Activated CD4-positive, alpha-beta T cell treated with anti-CD3 and anti-CD28 coated beads, Interleukin-2, amount 10 ng/mL, durations not matched to agents 24 days and 14 days (primary cell): ENCODE measurements at regions not wholly inside any gene's neighbourhood (a gene's known extent, or its start where the extent isn't known, plus 50 kb on each side); places are given as distances from the start of the nearest gene placed in this dataset.
"Not testable (repeated sequence)": the region's sequence is repeated elsewhere in the genome, so short reads cannot be mapped to it uniquely, and the experiment has no call there.

Experiments used
- DNase-seq: peaks from one replicate; pipeline ENCODE4 v3.0.0; 2022
- H3K27ac Mint-ChIP-seq: one replicate; pipeline ENCODE4 v1.8.0; 2022; ENCODE audit warnings: mild to moderate bottlenecking, mixed read lengths
- H3K27me3 Mint-ChIP-seq: one replicate; pipeline ENCODE4 v1.8.0; 2022; ENCODE audit warnings: mixed read lengths
- H3K36me3 Mint-ChIP-seq: one replicate; pipeline ENCODE4 v1.8.0; 2022; ENCODE audit warnings: low read depth, mild to moderate bottlenecking, mixed read lengths
- H3K4me1 Mint-ChIP-seq: one replicate; pipeline ENCODE4 v1.8.0; 2021; ENCODE audit warnings: mixed read lengths
- H3K4me3 Mint-ChIP-seq: one replicate; pipeline ENCODE4 v1.8.0; 2022; ENCODE audit warnings: mild to moderate bottlenecking, moderate library complexity, mixed read lengths
- H3K9me3 Mint-ChIP-seq: one replicate; pipeline ENCODE4 v1.8.0; 2021; ENCODE audit warnings: mixed read lengths
- intact Hi-C: fragments of 100-400 bp; cut with micrococcal nuclease; formaldehyde crosslinking; loops from one replicate; pipeline ENCODE4 v1.15.1; 2023

- intact Hi-C loops = no loop called here
- Mint-ChIP-seq H3K27ac (no peak overlapping the region), H3K4me1 (no peaks in the 10 kb centered on the region), H3K27me3 (no peaks in the 10 kb centered on the region), H3K36me3 (no peaks in the 10 kb centered on the region), H3K4me3 (no peak overlapping the region), H3K9me3 (no peaks in the 10 kb centered on the region)
- no peak for DNase-seq
These were observed 1242.6 kb downstream of the DIAPH3 start for GRCh38 chr13:58921129-58921528.

- Mint-ChIP-seq H3K27me3 (no peaks in the 10 kb centered on the region), H3K4me3 (no peak overlapping the region), H3K4me1 (no peaks in the 10 kb centered on the region), H3K27ac (no peak overlapping the region), H3K9me3 (peaks cover 4% of the 10 kb centered on the region), H3K36me3 (no peaks in the 10 kb centered on the region)
- intact Hi-C loops = no loop called here
- no peak for DNase-seq
These were observed 1236.9 kb downstream of the DIAPH3 start for GRCh38 chr13:58926858-58927257.

GRCh38 chr13:58933475-58933874 is 1230.3 kb downstream of the DIAPH3 start:
- Mint-ChIP-seq H3K4me3 (no peak overlapping the region), H3K4me1 (no peaks in the 10 kb centered on the region), H3K27me3 (no peaks in the 10 kb centered on the region), H3K9me3 (peaks cover 3% of the 10 kb centered on the region), H3K27ac (no peak overlapping the region), H3K36me3 (no peaks in the 10 kb centered on the region)
- intact Hi-C loops = no loop called here
- DNase-seq = no peak

GRCh38 chr13:58935689-58936088 is 1228.0 kb downstream of the DIAPH3 start:
- no peak for DNase-seq
- Mint-ChIP-seq H3K27ac (no peak overlapping the region), H3K9me3 (peaks cover 3% of the 10 kb centered on the region), H3K4me1 (no peaks in the 10 kb centered on the region), H3K27me3 (no peaks in the 10 kb centered on the region), H3K36me3 (no peaks in the 10 kb centered on the region), H3K4me3 (no peak overlapping the region)
- intact Hi-C loops = no loop called here

- Mint-ChIP-seq H3K27me3 (no peaks in the 10 kb centered on the region), H3K36me3 (no peaks in the 10 kb centered on the region), H3K27ac (no peak overlapping the region), H3K9me3 (peaks cover 18% of the 10 kb centered on the region), H3K4me3 (no peak overlapping the region), H3K4me1 (no peaks in the 10 kb centered on the region)
- intact Hi-C loops = no loop called here
- no peak for DNase-seq
These were observed 1217.5 kb downstream of the DIAPH3 start for GRCh38 chr13:58946274-58946673.

- Mint-ChIP-seq H3K4me1 (no peaks in the 10 kb centered on the region), H3K27ac (no peak overlapping the region), H3K36me3 (no peaks in the 10 kb centered on the region), H3K9me3 (peaks cover 18% of the 10 kb centered on the region), H3K27me3 (no peaks in the 10 kb centered on the region), H3K4me3 (no peak overlapping the region)
- no peak for DNase-seq
- intact Hi-C loops = no loop called here
These were observed 1214.1 kb downstream of the DIAPH3 start for GRCh38 chr13:58949646-58950045.

- Mint-ChIP-seq H3K4me1 (no peaks in the 10 kb centered on the region), H3K36me3 (no peaks in the 10 kb centered on the region), H3K27ac (no peak overlapping the region), H3K9me3 (peaks cover 11% of the 10 kb centered on the region), H3K27me3 (no peaks in the 10 kb centered on the region), H3K4me3 (no peak overlapping the region)
- no peak for DNase-seq
- intact Hi-C loops = no loop called here
These were observed 1212.8 kb downstream of the DIAPH3 start for GRCh38 chr13:58950911-58951310.

GRCh38 chr13:58953638-58954037 is 1210.1 kb downstream of the DIAPH3 start:
- Mint-ChIP-seq H3K36me3 (no peaks in the 10 kb centered on the region), H3K4me1 (no peaks in the 10 kb centered on the region), H3K9me3 (peaks cover 11% of the 10 kb centered on the region), H3K27me3 (no peaks in the 10 kb centered on the region), H3K4me3 (no peak overlapping the region), H3K27ac (no peak overlapping the region)
- no peak for DNase-seq
- intact Hi-C loops = no loop called here

GRCh38 chr13:58955546-58956385 is 1208.0 kb downstream of the DIAPH3 start:
- H3K36me3 Mint-ChIP-seq = no peaks in the 10 kb centered on the region
- H3K27ac Mint-ChIP-seq = no peak overlapping the region
- no peaks in the 10 kb centered on the region for H3K4me1 Mint-ChIP-seq
- H3K4me3 Mint-ChIP-seq = no peak overlapping the region
- H3K27me3 Mint-ChIP-seq = no peaks in the 10 kb centered on the region
- intact Hi-C loops = no loop called here
- H3K9me3 Mint-ChIP-seq = peaks cover 2% of the 10 kb centered on the region
- DNase-seq = no peak

GRCh38 chr13:58958097-58958496 is 1205.6 kb downstream of the DIAPH3 start:
- intact Hi-C loops, H3K9me3 Mint-ChIP-seq, H3K4me1 Mint-ChIP-seq, H3K4me3 Mint-ChIP-seq, DNase-seq, H3K36me3 Mint-ChIP-seq, H3K27me3 Mint-ChIP-seq, H3K27ac Mint-ChIP-seq: not testable (repeated sequence)

- intact Hi-C loops = no loop called here
- Mint-ChIP-seq H3K4me3 (no peak overlapping the region), H3K9me3 (no peaks in the 10 kb centered on the region), H3K27ac (no peak overlapping the region), H3K4me1 (no peaks in the 10 kb centered on the region), H3K27me3 (no peaks in the 10 kb centered on the region), H3K36me3 (no peaks in the 10 kb centered on the region)
- DNase-seq = no peak
These were observed 1202.8 kb downstream of the DIAPH3 start for GRCh38 chr13:58960888-58961287.

- no peak overlapping the region for H3K27ac Mint-ChIP-seq
- no peak overlapping the region for H3K4me3 Mint-ChIP-seq
- intact Hi-C loops = no loop called here
These were observed 1200.4 kb downstream of the DIAPH3 start for GRCh38 chr13:58963321-58963720.

GRCh38 chr13:58964048-58964447 is 1199.7 kb downstream of the DIAPH3 start:
- intact Hi-C loops = no loop called here
- Mint-ChIP-seq H3K4me3 (no peak overlapping the region), H3K36me3 (no peaks in the 10 kb centered on the region), H3K27me3 (no peaks in the 10 kb centered on the region), H3K27ac (no peak overlapping the region), H3K9me3 (peaks cover 4% of the 10 kb centered on the region), H3K4me1 (no peaks in the 10 kb centered on the region)
- DNase-seq = no peak

More at GRCh38 chr13:58963321-58963720, 1200.4 kb downstream of the DIAPH3 start:
- H3K9me3 Mint-ChIP-seq = peaks cover 1% of the 10 kb centered on the region
- no peaks in the 10 kb centered on the region for H3K36me3 Mint-ChIP-seq
- no peaks in the 10 kb centered on the region for H3K4me1 Mint-ChIP-seq
- DNase-seq = no peak
- H3K27me3 Mint-ChIP-seq = no peaks in the 10 kb centered on the region

- H3K36me3 Mint-ChIP-seq = no peaks in the 10 kb centered on the region
These were observed 1186.6 kb downstream of the DIAPH3 start for GRCh38 chr13:58977085-58977484.

GRCh38 chr13:58978331-58978730 is 1185.4 kb downstream of the DIAPH3 start:
- no peak for DNase-seq
- H3K4me1 Mint-ChIP-seq = no peaks in the 10 kb centered on the region
- no peaks in the 10 kb centered on the region for H3K27me3 Mint-ChIP-seq
- no peaks in the 10 kb centered on the region for H3K36me3 Mint-ChIP-seq
- H3K9me3 Mint-ChIP-seq = no peaks in the 10 kb centered on the region
- no peak overlapping the region for H3K4me3 Mint-ChIP-seq
- H3K27ac Mint-ChIP-seq = no peak overlapping the region
- intact Hi-C loops = no loop called here

More at GRCh38 chr13:58977085-58977484, 1186.6 kb downstream of the DIAPH3 start:
- H3K4me3 Mint-ChIP-seq = no peak overlapping the region
- no peak for DNase-seq
- H3K9me3 Mint-ChIP-seq = no peaks in the 10 kb centered on the region
- no peaks in the 10 kb centered on the region for H3K4me1 Mint-ChIP-seq
- no peaks in the 10 kb centered on the region for H3K27me3 Mint-ChIP-seq
- intact Hi-C loops = no loop called here
- no peak overlapping the region for H3K27ac Mint-ChIP-seq
